ENCODE measurements at regions not wholly inside any gene's neighbourhood (a gene's known extent, or its start where the extent isn't known, plus 50 kb on each side); places are given as distances from the start of the nearest gene placed in this dataset.

DNA sequence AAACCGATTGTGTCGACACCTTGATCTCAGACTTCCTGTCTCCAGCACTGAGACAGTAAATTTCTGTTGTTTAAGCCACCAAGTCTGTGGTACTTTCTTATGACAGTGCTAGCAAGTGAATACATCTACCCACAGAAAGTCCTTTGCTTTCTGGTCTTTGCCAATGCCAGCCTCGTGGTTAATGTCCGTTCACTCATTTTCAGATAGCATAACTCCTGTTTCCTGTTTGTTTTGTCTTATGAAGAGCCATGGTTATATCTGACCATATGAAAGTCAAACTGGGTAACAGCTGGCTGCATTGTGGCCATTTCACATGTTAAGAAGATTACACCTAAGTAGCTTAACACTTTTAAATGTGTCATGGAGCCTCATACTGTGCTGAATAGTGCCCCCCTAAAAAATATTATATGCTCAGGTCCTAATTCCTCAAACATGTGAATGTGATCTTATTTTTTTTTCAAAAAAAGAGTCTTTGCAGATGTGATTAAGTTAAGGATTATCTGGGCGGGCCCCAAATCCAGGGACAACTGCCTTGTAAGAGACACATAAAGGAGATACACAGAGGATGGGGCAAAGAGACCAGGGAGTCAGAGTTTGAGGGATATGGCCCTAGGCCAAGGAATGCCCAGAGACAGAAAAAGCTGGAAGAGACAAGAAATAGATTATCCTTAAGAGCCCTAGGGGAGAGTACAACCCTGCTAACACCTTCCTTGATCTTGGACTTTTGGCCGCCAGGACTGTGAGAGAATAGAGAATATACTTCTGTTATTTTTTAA, 118.0 kb downstream of the KCNE4 start (continued):
- TF ChIP-seq RNF2 (IDR thresholded peaks at IDR 0.05; ENCODE audit: borderline replicate concordance, low read depth, low read length, missing control alignments, poor library complexity, severe bottlenecking) (no peak), SIN3A (conservative IDR thresholded peaks at IDR 0.05 in 1 of 2, IDR thresholded peaks at IDR 0.05 in 1 of 2; ENCODE audit: low read depth in 1 of 2, low read length in 2 of 2) (no peak), HDAC2 (IDR thresholded peaks at IDR 0.05; ENCODE audit: borderline replicate concordance in 1 of 2, low read depth in 2 of 2, low read length in 2 of 2) (no peak), ZNF274 (IDR thresholded peaks at IDR 0.05; ENCODE audit: borderline replicate concordance, extremely low read depth, low read length) (no peak), SP4 (IDR thresholded peaks at IDR 0.05; ENCODE audit: low read length) (no peak), SRF (IDR thresholded peaks at IDR 0.05; ENCODE audit: low read depth, low read length) (no peak)

All from H1 (cell line).